HUES6 (cell line): ENCODE measurements at regions not wholly inside any gene's neighbourhood (a gene's known extent, or its start where the extent isn't known, plus 50 kb on each side); places are given as distances from the start of the nearest gene placed in this dataset.
"Not testable (repeated sequence)": the region's sequence is repeated elsewhere in the genome, so short reads cannot be mapped to it uniquely, and the experiment has no call there.

Experiments
- H3K27ac ChIP-seq: 2 replicates; pipeline ENCODE4 v1.7.0; 2013; ENCODE audit warnings: low read depth, mild to moderate bottlenecking, low read length, inconsistent platforms
- H3K27me3 ChIP-seq: 2 replicates; pipeline ENCODE4 v1.6.1; 2013; ENCODE audit warnings: low read length; ENCODE audit not compliant: control insufficient read depth, insufficient read depth
- H3K36me3 ChIP-seq: 2 replicates; pipeline ENCODE4 v1.6.1; 2013; ENCODE audit warnings: low read length; ENCODE audit not compliant: control insufficient read depth, insufficient read depth
- H3K4me1 ChIP-seq: 2 replicates; pipeline ENCODE4 v1.6.1; 2013; ENCODE audit warnings: low read length; ENCODE audit not compliant: control insufficient read depth, insufficient read depth
- H3K4me3 ChIP-seq: 2 replicates; pipeline ENCODE4 v1.5.1; 2013; ENCODE audit warnings: low read depth, low read length
- H3K9ac ChIP-seq: one replicate; pipeline ENCODE4 v1.6.1; 2013; ENCODE audit warnings: mild to moderate bottlenecking, low read length
- H3K9me3 ChIP-seq: 2 replicates; pipeline ENCODE4 v1.6.1; 2013; ENCODE audit warnings: low read depth, low read length; ENCODE audit not compliant: control insufficient read depth, insufficient read depth

- Histone ChIP-seq H3K9me3 (no peaks in the 10 kb centered on the region), H3K4me3 (no peak overlapping the region), H3K36me3 (no peaks in the 10 kb centered on the region), H3K4me1 (peaks cover 21% of the 10 kb centered on the region), H3K27ac (no peak overlapping the region), H3K27me3 (no peaks in the 10 kb centered on the region), H3K9ac (no peak overlapping the region)
Measured at GRCh38 chr3:137165117-137165806, 207.5 kb downstream of the IL20RB start.

GRCh38 chr3:137171834-137172603, 214.2 kb downstream of the IL20RB start:
- H3K36me3 ChIP-seq: no peaks in the 10 kb centered on the region
- no peaks in the 10 kb centered on the region for H3K9me3 ChIP-seq
- H3K27me3 ChIP-seq: no peaks in the 10 kb centered on the region
- H3K27ac ChIP-seq: no peak overlapping the region
- no peak overlapping the region for H3K4me3 ChIP-seq
- H3K4me1 ChIP-seq: no peaks in the 10 kb centered on the region
- H3K9ac ChIP-seq: no peak overlapping the region

GRCh38 chr3:137172728-137173127, 214.9 kb downstream of the IL20RB start:
- Histone ChIP-seq H3K4me3 (no peak overlapping the region), H3K36me3 (no peaks in the 10 kb centered on the region), H3K27ac (no peak overlapping the region), H3K9me3 (no peaks in the 10 kb centered on the region), H3K4me1 (no peaks in the 10 kb centered on the region), H3K9ac (no peak overlapping the region), H3K27me3 (no peaks in the 10 kb centered on the region)

GRCh38 chr3:137174514-137174913, 216.7 kb downstream of the IL20RB start:
- Histone ChIP-seq H3K4me3 (no peak overlapping the region), H3K27ac (no peak overlapping the region), H3K4me1 (no peaks in the 10 kb centered on the region), H3K9ac (no peak overlapping the region), H3K36me3 (no peaks in the 10 kb centered on the region), H3K27me3 (no peaks in the 10 kb centered on the region), H3K9me3 (no peaks in the 10 kb centered on the region; the same call in 1 of the 2 replicates)

- Histone ChIP-seq H3K9ac (no peak overlapping the region), H3K27ac (no peak overlapping the region), H3K36me3 (no peaks in the 10 kb centered on the region), H3K9me3 (peaks cover 12% of the 10 kb centered on the region), H3K4me1 (no peaks in the 10 kb centered on the region), H3K4me3 (no peak overlapping the region), H3K27me3 (no peaks in the 10 kb centered on the region)
Measured at GRCh38 chr3:137180220-137180619, 222.4 kb downstream of the IL20RB start.

GRCh38 chr3:137191133-137191923, 233.5 kb downstream of the IL20RB start:
- H3K27ac ChIP-seq: no peak overlapping the region
- no peaks in the 10 kb centered on the region for H3K27me3 ChIP-seq
- no peaks in the 10 kb centered on the region for H3K36me3 ChIP-seq
- no peaks in the 10 kb centered on the region for H3K9me3 ChIP-seq
- no peak overlapping the region for H3K4me3 ChIP-seq
- no peak overlapping the region for H3K9ac ChIP-seq
- H3K4me1 ChIP-seq: peaks cover 8% of the 10 kb centered on the region; the same call in 1 of the 2 replicates

GRCh38 chr3:137191951-137192350, 234.2 kb downstream of the IL20RB start:
- H3K9ac ChIP-seq: no peak overlapping the region
- H3K36me3 ChIP-seq: no peaks in the 10 kb centered on the region
- H3K4me3 ChIP-seq: no peak overlapping the region
- H3K27me3 ChIP-seq: no peaks in the 10 kb centered on the region
- no peak overlapping the region for H3K27ac ChIP-seq
- no peaks in the 10 kb centered on the region for H3K9me3 ChIP-seq
- peaks cover 8% of the 10 kb centered on the region; the same call in 1 of the 2 replicates for H3K4me1 ChIP-seq

- no peak overlapping the region for H3K4me3 ChIP-seq
- no peaks in the 10 kb centered on the region for H3K36me3 ChIP-seq
- peaks cover 8% of the 10 kb centered on the region; the same call in 1 of the 2 replicates for H3K4me1 ChIP-seq
- peaks cover 2% of the 10 kb centered on the region; the same call in 1 of the 2 replicates for H3K9me3 ChIP-seq
- no peak overlapping the region for H3K27ac ChIP-seq
- H3K9ac ChIP-seq: no peak overlapping the region
- H3K27me3 ChIP-seq: no peaks in the 10 kb centered on the region
Measured at GRCh38 chr3:137194301-137194700, 236.5 kb downstream of the IL20RB start.

- not testable (repeated sequence) for H3K27me3 ChIP-seq, H3K4me3 ChIP-seq, H3K9me3 ChIP-seq, H3K27ac ChIP-seq, H3K4me1 ChIP-seq, H3K9ac ChIP-seq, H3K36me3 ChIP-seq
Measured at GRCh38 chr3:137198374-137198773, 240.6 kb downstream of the IL20RB start.

GRCh38 chr3:137199678-137200077, 241.9 kb downstream of the IL20RB start:
- H3K27me3 ChIP-seq: no peaks in the 10 kb centered on the region
- H3K4me3 ChIP-seq: no peak overlapping the region
- H3K9ac ChIP-seq: no peak overlapping the region
- H3K36me3 ChIP-seq: no peaks in the 10 kb centered on the region
- no peaks in the 10 kb centered on the region for H3K4me1 ChIP-seq
- no peak overlapping the region for H3K27ac ChIP-seq
- peaks cover 7% of the 10 kb centered on the region; the same call in 1 of the 2 replicates for H3K9me3 ChIP-seq

- Histone ChIP-seq H3K9me3 (peaks cover 7% of the 10 kb centered on the region; the same call in 1 of the 2 replicates), H3K27me3 (no peaks in the 10 kb centered on the region), H3K27ac (no peak overlapping the region), H3K9ac (no peak overlapping the region), H3K4me1 (no peaks in the 10 kb centered on the region), H3K4me3 (no peak overlapping the region), H3K36me3 (no peaks in the 10 kb centered on the region)
Measured at GRCh38 chr3:137201066-137201465, 243.3 kb downstream of the IL20RB start.
